Jurkat, Clone E6-1 (cell line): ENCODE measurements at regions not wholly inside any gene's neighbourhood (a gene's known extent, or its start where the extent isn't known, plus 50 kb on each side); places are given as distances from the start of the nearest gene placed in this dataset.

Source experiments
- DNase-seq: peaks from one replicate; pipeline ENCODE4 v3.0.0-alpha.2; 2011; ENCODE audit warnings: low read depth, low spot score
- H3K4me3 ChIP-seq: 2 replicates; pipeline ENCODE4 v1.5.1; 2011; ENCODE audit warnings: mild to moderate bottlenecking, low read length, control low read depth, moderate library complexity

GRCh38 chr6:166688901-166689300 lies 61.9 kb upstream of the RPS6KA2 start:
- no peak overlapping the region for H3K4me3 ChIP-seq
- DNase-seq: no peak

GRCh38 chr6:166687879-166688205 lies 60.8 kb upstream of the RPS6KA2 start:
- no peak for DNase-seq
- H3K4me3 ChIP-seq: no peak overlapping the region

DNA sequence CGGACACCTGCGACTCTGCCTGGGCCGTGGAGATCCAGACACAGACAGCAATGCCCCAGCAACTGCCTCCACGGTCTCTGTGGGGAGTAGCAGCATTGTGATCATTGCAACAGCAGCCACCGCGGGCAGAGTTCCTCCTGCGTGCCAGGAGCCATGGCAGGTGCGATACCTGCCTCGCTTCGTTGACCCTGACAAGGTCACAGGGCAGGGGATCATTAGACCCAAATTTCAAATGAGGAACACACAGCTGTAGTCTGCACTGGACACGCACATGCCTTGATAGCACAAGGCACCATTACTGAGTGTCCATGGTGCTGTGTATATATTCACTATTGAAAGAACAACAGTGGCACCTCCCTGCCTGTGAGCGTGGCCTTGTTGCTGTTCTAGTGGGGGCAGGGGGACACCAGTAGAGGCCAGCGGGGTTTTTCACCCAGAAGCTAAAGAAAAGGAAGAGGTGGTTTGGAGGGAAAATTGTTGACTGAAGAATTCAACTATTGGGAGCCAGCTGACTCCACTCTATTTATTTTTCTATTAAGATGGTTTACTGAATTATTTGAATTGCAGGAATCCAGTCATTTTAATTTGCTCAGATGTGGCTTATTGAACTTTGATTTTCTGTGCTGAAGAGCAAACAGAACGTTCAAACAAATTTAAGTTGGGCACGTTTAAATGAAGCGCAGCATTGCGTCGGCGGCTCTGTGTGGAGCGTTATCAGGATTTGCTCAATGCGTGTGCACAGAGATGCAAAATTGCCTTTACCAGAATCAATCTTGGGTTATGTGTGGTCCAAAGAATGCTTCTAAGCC lies 60.2 kb upstream of the RPS6KA2 start:
- H3K4me3 ChIP-seq: no peak overlapping the region
- DNase-seq: no peak

GRCh38 chr6:166686317-166686716 lies 59.3 kb upstream of the RPS6KA2 start:
- DNase-seq: no peak
- H3K4me3 ChIP-seq: no peak overlapping the region

GRCh38 chr6:166684866-166685265 lies 57.8 kb upstream of the RPS6KA2 start:
- H3K4me3 ChIP-seq: no peak overlapping the region
- no peak for DNase-seq

- H3K4me3 ChIP-seq: no peak overlapping the region
- no peak for DNase-seq
Observed at GRCh38 chr6:166684170-166684569, 57.1 kb upstream of the RPS6KA2 start.

GRCh38 chr6:166683477-166683876 lies 56.4 kb upstream of the RPS6KA2 start:
- DNase-seq: no peak

GRCh38 chr6:166679566-166679965 lies 52.5 kb upstream of the RPS6KA2 start:
- no peak overlapping the region for H3K4me3 ChIP-seq
- no peak for DNase-seq

More at GRCh38 chr6:166683477-166683876, 56.4 kb upstream of the RPS6KA2 start:
- no peak overlapping the region for H3K4me3 ChIP-seq

DNA sequence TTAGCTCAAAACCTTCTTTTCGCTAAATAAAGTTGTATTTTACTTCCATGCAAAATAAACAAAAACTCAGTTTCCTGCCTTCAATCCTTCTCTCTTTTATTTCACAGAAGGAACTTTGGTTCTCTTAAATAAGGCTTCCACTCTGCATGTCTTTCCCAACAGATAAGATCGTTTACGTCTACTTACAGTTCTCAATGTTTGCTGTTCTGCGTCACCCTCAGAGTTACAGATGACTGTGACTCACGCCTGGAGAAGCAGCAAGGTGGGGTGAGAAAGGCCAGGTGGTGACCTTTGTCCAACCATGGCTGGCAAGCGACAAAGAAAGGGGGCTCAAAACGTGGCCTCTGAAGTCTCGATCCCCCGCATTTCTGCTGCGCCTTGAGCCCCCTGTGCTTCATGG lies 51.4 kb upstream of the RPS6KA2 start:
- DNase-seq: no peak
- no peak overlapping the region for H3K4me3 ChIP-seq

DNA sequence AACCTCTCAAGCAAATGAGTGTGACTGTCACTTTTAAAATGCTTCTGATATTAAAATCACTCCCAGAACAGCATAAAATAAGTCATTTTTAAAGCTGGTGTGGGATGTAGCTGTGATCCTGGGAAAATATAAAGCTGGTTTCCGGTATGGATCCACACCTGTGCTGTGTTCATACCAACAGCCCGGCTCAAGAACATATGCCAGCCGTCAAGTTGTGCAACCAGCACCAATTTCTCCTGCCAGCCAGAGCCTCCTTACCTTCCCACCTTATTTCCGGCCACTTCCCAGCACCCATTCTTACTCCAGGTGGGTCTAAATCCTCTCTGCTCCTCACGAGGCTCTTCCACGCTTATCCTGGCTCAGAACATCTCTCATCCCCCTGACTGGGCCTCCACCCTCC lies 50.9 kb upstream of the RPS6KA2 start:
- no peak overlapping the region for H3K4me3 ChIP-seq
- DNase-seq: no peak
